ENCODE measurements at regions not wholly inside any gene's neighbourhood (a gene's known extent, or its start where the extent isn't known, plus 50 kb on each side); places are given as distances from the start of the nearest gene placed in this dataset.

GRCh38 chr3:116886202-116886893 is 176.8 kb downstream of the TUSC7 start:
- Histone ChIP-seq H3K27me3 (ENCODE audit: low read depth) (no peaks in the 10 kb centered on the region), H3K36me3 (no peaks in the 10 kb centered on the region), H3K27ac (replicated peaks) (no peak overlapping the region), H3K4me3 (no peak overlapping the region), H3K4me1 (no peaks in the 10 kb centered on the region), H3K9me3 (replicated peaks) (no peaks in the 10 kb centered on the region)
- TF ChIP-seq CTCF (IDR thresholded peaks at IDR 0.05; ENCODE audit: borderline replicate concordance), result no peak
- DNase-seq, result no peak
- intact Hi-C loops (cut with micrococcal nuclease), result no loop called here

GRCh38 chr3:116896116-116896515 is 186.5 kb downstream of the TUSC7 start:
- no peaks in the 10 kb centered on the region for H3K27me3 ChIP-seq (ENCODE audit: low read depth)
- DNase-seq, result no peak
- H3K4me1 ChIP-seq, result no peaks in the 10 kb centered on the region
- no peak overlapping the region for H3K4me3 ChIP-seq
- H3K36me3 ChIP-seq, result no peaks in the 10 kb centered on the region
- no peak for TF ChIP-seq CTCF (IDR thresholded peaks at IDR 0.05; ENCODE audit: borderline replicate concordance)
- H3K27ac ChIP-seq (replicated peaks), result no peak overlapping the region
- H3K9me3 ChIP-seq (replicated peaks), result no peaks in the 10 kb centered on the region
- intact Hi-C loops (cut with micrococcal nuclease), result no loop called here

- no peak for TF ChIP-seq CTCF (IDR thresholded peaks at IDR 0.05; ENCODE audit: borderline replicate concordance)
Observed at GRCh38 chr3:116897382-116897781, 187.8 kb downstream of the TUSC7 start.

GRCh38 chr3:116899253-116899652 is 189.7 kb downstream of the TUSC7 start:
- Histone ChIP-seq H3K4me1 (no peaks in the 10 kb centered on the region), H3K27me3 (ENCODE audit: low read depth) (no peaks in the 10 kb centered on the region), H3K36me3 (no peaks in the 10 kb centered on the region), H3K4me3 (no peak overlapping the region), H3K27ac (replicated peaks) (no peak overlapping the region), H3K9me3 (replicated peaks) (no peaks in the 10 kb centered on the region)
- intact Hi-C loops (cut with micrococcal nuclease), result no loop called here
- DNase-seq, result no peak
- no peak for TF ChIP-seq CTCF (IDR thresholded peaks at IDR 0.05; ENCODE audit: borderline replicate concordance)

More at GRCh38 chr3:116897382-116897781, 187.8 kb downstream of the TUSC7 start:
- Histone ChIP-seq H3K36me3 (no peaks in the 10 kb centered on the region), H3K9me3 (replicated peaks) (no peaks in the 10 kb centered on the region), H3K4me1 (no peaks in the 10 kb centered on the region), H3K27me3 (ENCODE audit: low read depth) (no peaks in the 10 kb centered on the region), H3K4me3 (no peak overlapping the region), H3K27ac (replicated peaks) (no peak overlapping the region)
- intact Hi-C loops (cut with micrococcal nuclease), result no loop called here
- DNase-seq, result no peak

- Histone ChIP-seq H3K27me3 (ENCODE audit: low read depth) (no peaks in the 10 kb centered on the region), H3K4me1 (no peaks in the 10 kb centered on the region), H3K36me3 (no peaks in the 10 kb centered on the region), H3K9me3 (replicated peaks) (no peaks in the 10 kb centered on the region), H3K4me3 (no peak overlapping the region), H3K27ac (replicated peaks) (no peak overlapping the region)
- no peak for DNase-seq
- TF ChIP-seq CTCF (IDR thresholded peaks at IDR 0.05; ENCODE audit: borderline replicate concordance), result no peak
- intact Hi-C loops (cut with micrococcal nuclease), result no loop called here
Observed at GRCh38 chr3:116905334-116905733, 195.8 kb downstream of the TUSC7 start.
